HEK293 (cell line): ENCODE measurements at regions not wholly inside any gene's neighbourhood (a gene's known extent, or its start where the extent isn't known, plus 50 kb on each side); places are given as distances from the start of the nearest gene placed in this dataset.

Source experiments
- CTCF ChIA-PET: fragments of 350-600 bp; formaldehyde crosslinking; extraction: SDS; loops from one replicate; lab custom pipeline; 2021; ENCODE audit warnings: antibody characterized with exemption; lab: Yijun Ruan, JAX
- POLR2A ChIA-PET: fragments of 300-600 bp; formaldehyde crosslinking; extraction: SDS; loops from one replicate; lab custom pipeline; 2020; ENCODE audit warnings: antibody characterized with exemption, inconsistent platforms; lab: Yijun Ruan, JAX
- H3K27ac ChIP-seq: fragments of 200-500 bp; sonication (Bioruptor generic); 2 replicates; pipeline ENCODE4 v1.5.1; 2014; ENCODE audit warnings: low read depth, low read length, control low read depth, inconsistent platforms; ENCODE audit errors: extremely low read depth
- H3K36me3 ChIP-seq, 2 experiments: fragments of 200-500 bp in 1 of 2; sonication (Bioruptor generic) in 1 of 2; 1 replicate in 1 of 2; 2 replicates in 1 of 2; pipeline ENCODE4 v1.5.1; 2014 to 2017; ENCODE audit warnings: inconsistent platforms in 2 of 2, low read length in 2 of 2; ENCODE audit not compliant: control insufficient read depth in 2 of 2, insufficient read depth in 1 of 2
- H3K4me1 ChIP-seq: fragments of 200-500 bp; sonication (Bioruptor generic); 2 replicates; pipeline ENCODE4 v1.5.1; 2014; ENCODE audit warnings: mild to moderate bottlenecking, low read length, inconsistent platforms; ENCODE audit not compliant: control insufficient read depth, insufficient read depth
- H3K4me3 ChIP-seq: 2 replicates; pipeline ENCODE4 v1.5.1; 2011; ENCODE audit warnings: low read depth, mild to moderate bottlenecking, control low read depth, low read length, moderate library complexity
- H3K9me3 ChIP-seq: fragments of 200-500 bp; sonication (Bioruptor generic); 2 replicates; pipeline ENCODE4 v1.5.1; 2014; ENCODE audit warnings: low read depth, low read length, inconsistent platforms; ENCODE audit not compliant: control insufficient read depth, insufficient read depth
- HOXA7 ChIP-seq: sonication (generic); formaldehyde crosslinking; IDR thresholded peaks from 2 replicates; pipeline ENCODE4 v1.8.1; 2022; ENCODE audit warnings: missing genetic modification reagents, borderline replicate concordance
- KLF10 ChIP-seq: fragments of 450-650 bp; IDR thresholded peaks from 2 replicates; pipeline ENCODE4 v1.5.1; 2018; ENCODE audit warnings: missing biosample characterization, mild to moderate bottlenecking, missing genetic modification characterization
- KLF16 ChIP-seq: fragments of 450-650 bp; formaldehyde crosslinking; IDR thresholded peaks from 2 replicates; pipeline ENCODE4 v1.5.1; 2017; ENCODE audit warnings: missing biosample characterization, missing genetic modification characterization
- MEIS1 ChIP-seq: sonication (generic); formaldehyde crosslinking; IDR thresholded peaks from 2 replicates; pipeline ENCODE4 v1.8.1; 2022; ENCODE audit warnings: missing genetic modification reagents, mild to moderate bottlenecking, borderline replicate concordance
- MYNN ChIP-seq: fragments of 450-650 bp; formaldehyde crosslinking; IDR thresholded peaks from 2 replicates; pipeline ENCODE4 v1.5.1; 2016; ENCODE audit warnings: missing biosample characterization, missing genetic modification characterization, borderline replicate concordance
- ZBTB48 ChIP-seq: fragments of 450-650 bp; formaldehyde crosslinking; IDR thresholded peaks from 2 replicates; pipeline ENCODE4 v1.5.1; 2016; ENCODE audit warnings: missing biosample characterization, missing genetic modification characterization
- ZNF133 ChIP-seq: fragments of 450-650 bp; formaldehyde crosslinking; IDR thresholded peaks from 2 replicates; pipeline ENCODE4 v1.5.1; 2016; ENCODE audit warnings: missing biosample characterization, missing genetic modification characterization
- ZNF155 ChIP-seq: fragments of 450-650 bp; formaldehyde crosslinking; IDR thresholded peaks from 2 replicates; pipeline ENCODE4 v1.5.1; 2016; ENCODE audit warnings: missing biosample characterization, missing genetic modification characterization
- ZNF16 ChIP-seq: fragments of 450-650 bp; formaldehyde crosslinking; IDR thresholded peaks from 2 replicates; pipeline ENCODE4 v1.5.1; 2016; ENCODE audit warnings: low read depth, missing biosample characterization, missing genetic modification characterization
- ZNF184 ChIP-seq: fragments of 450-650 bp; IDR thresholded peaks from 2 replicates; pipeline ENCODE4 v1.5.1; 2018; ENCODE audit warnings: missing biosample characterization, mild to moderate bottlenecking, missing genetic modification characterization
- ZNF223 ChIP-seq: fragments of 450-650 bp; formaldehyde crosslinking; IDR thresholded peaks from 2 replicates; pipeline ENCODE4 v1.5.1; 2016; ENCODE audit warnings: missing biosample characterization, missing genetic modification characterization
- ZNF248 ChIP-seq: fragments of 450-650 bp; formaldehyde crosslinking; IDR thresholded peaks from 2 replicates; pipeline ENCODE4 v1.5.1; 2017; ENCODE audit warnings: missing biosample characterization, missing genetic modification characterization
- ZNF292 ChIP-seq: fragments of 450-650 bp; formaldehyde crosslinking; IDR thresholded peaks from 2 replicates; pipeline ENCODE4 v1.5.1; 2016; ENCODE audit warnings: low read depth, missing biosample characterization, missing genetic modification characterization, borderline replicate concordance
- ZNF37A ChIP-seq: fragments of 450-650 bp; IDR thresholded peaks from 2 replicates; pipeline ENCODE4 v1.5.1; 2018; ENCODE audit warnings: missing biosample characterization, missing genetic modification characterization
- ZNF449 ChIP-seq: fragments of 450-650 bp; formaldehyde crosslinking; IDR thresholded peaks from 2 replicates; pipeline ENCODE4 v1.5.1; 2017; ENCODE audit warnings: missing biosample characterization, mild to moderate bottlenecking, missing genetic modification characterization, moderate library complexity
- ZNF501 ChIP-seq: fragments of 450-650 bp; formaldehyde crosslinking; IDR thresholded peaks from 2 replicates; pipeline ENCODE4 v1.5.1; 2016; ENCODE audit warnings: missing biosample characterization, missing genetic modification characterization
- ZNF510 ChIP-seq: fragments of 450-650 bp; formaldehyde crosslinking; IDR thresholded peaks from 2 replicates; pipeline ENCODE4 v1.5.1; 2018; ENCODE audit warnings: mild to moderate bottlenecking, missing genetic modification characterization, missing biosample characterization; ENCODE audit not compliant: insufficient replicate concordance
- ZNF518A ChIP-seq: fragments of 450-650 bp; formaldehyde crosslinking; conservative IDR thresholded peaks from 2 replicates; pipeline ENCODE4 v1.5.1; 2016; ENCODE audit warnings: low read depth, missing biosample characterization, missing genetic modification characterization
- ZNF558 ChIP-seq: fragments of 450-650 bp; formaldehyde crosslinking; IDR thresholded peaks from 2 replicates; pipeline ENCODE4 v1.5.1; 2016; ENCODE audit warnings: missing biosample characterization, missing genetic modification characterization
- ZNF560 ChIP-seq: fragments of 450-650 bp; formaldehyde crosslinking; IDR thresholded peaks from 2 replicates; pipeline ENCODE4 v1.5.1; 2017; ENCODE audit warnings: missing biosample characterization, missing genetic modification characterization, borderline replicate concordance
- ZNF561 ChIP-seq: fragments of 450-650 bp; IDR thresholded peaks from 2 replicates; pipeline ENCODE4 v1.5.1; 2018; ENCODE audit warnings: missing biosample characterization, missing genetic modification characterization, borderline replicate concordance
- ZNF639 ChIP-seq: fragments of 450-650 bp; formaldehyde crosslinking; IDR thresholded peaks from 2 replicates; pipeline ENCODE4 v1.5.1; 2016; ENCODE audit warnings: missing biosample characterization, missing genetic modification characterization
- ZNF664 ChIP-seq: fragments of 450-650 bp; formaldehyde crosslinking; IDR thresholded peaks from 2 replicates; pipeline ENCODE4 v1.5.1; 2016; ENCODE audit warnings: missing biosample characterization, missing genetic modification characterization
- ZNF692 ChIP-seq: fragments of 450-650 bp; formaldehyde crosslinking; IDR thresholded peaks from 2 replicates; pipeline ENCODE4 v1.5.1; 2016; ENCODE audit warnings: missing biosample characterization, missing genetic modification characterization
- ZNF701 ChIP-seq: fragments of 450-650 bp; formaldehyde crosslinking; IDR thresholded peaks from 2 replicates; pipeline ENCODE4 v1.5.1; 2016; ENCODE audit warnings: missing biosample characterization, missing genetic modification characterization
- ZNF747 ChIP-seq: fragments of 450-650 bp; formaldehyde crosslinking; IDR thresholded peaks from 2 replicates; pipeline ENCODE4 v1.5.1; 2016; ENCODE audit warnings: missing biosample characterization, missing genetic modification characterization
- ZSCAN16 ChIP-seq: fragments of 450-650 bp; formaldehyde crosslinking; IDR thresholded peaks from 2 replicates; pipeline ENCODE4 v1.5.1; 2016; ENCODE audit warnings: missing biosample characterization, missing genetic modification characterization

- TF ChIP-seq MYNN (tag by site-specific recombination) = no peak
- TF ChIP-seq ZNF184 = no peak
- TF ChIP-seq ZNF692 (tag by site-specific recombination) = no peak
- TF ChIP-seq ZNF561 (tag by site-specific recombination) = no peak
Observed at GRCh38 chr3:152058856-152059255, 185.4 kb downstream of the SUCNR1 start (continued).

- no peak for TF ChIP-seq ZNF248 (tag by site-specific recombination)
- TF ChIP-seq KLF10 (tag by site-specific recombination) = no peak
- TF ChIP-seq ZNF37A (tag by site-specific recombination) = no peak
- TF ChIP-seq ZNF518A (tag by site-specific recombination) = no peak
- no peak for TF ChIP-seq ZNF501 (tag by site-specific recombination)
- no peak for TF ChIP-seq ZNF558 (tag by site-specific recombination)
- no peak for TF ChIP-seq ZBTB48
- TF ChIP-seq MEIS1 (CRISPR knock-in tag) = no peak
- no peak for TF ChIP-seq ZNF747 (tag by site-specific recombination)
- Histone ChIP-seq H3K4me1 (no peaks in the 10 kb centered on the region), H3K36me3 (no peaks in the 10 kb centered on the region), H3K9me3 (no peaks in the 10 kb centered on the region), H3K27ac (no peak overlapping the region), H3K4me3 (no peak overlapping the region)
- ChIA-PET POLR2A (no interaction called here), CTCF (no interaction called here)
Observed at GRCh38 chr3:152060701-152061100, 187.3 kb downstream of the SUCNR1 start.

GRCh38 chr3:152061296-152061695, 187.9 kb downstream of the SUCNR1 start:
- Histone ChIP-seq H3K36me3 (no peaks in the 10 kb centered on the region), H3K4me1 (no peaks in the 10 kb centered on the region), H3K4me3 (no peak overlapping the region), H3K27ac (no peak overlapping the region), H3K9me3 (no peaks in the 10 kb centered on the region)
- CTCF ChIA-PET = interaction anchor here (1.9 kb wide), 1 partner anchor 10 kb away, joined by 7 read pairs; no protein-coding TSS in a partner anchor
- POLR2A ChIA-PET = no interaction called here
- TF ChIP-seq KLF16 (tag by site-specific recombination) = no peak
- TF ChIP-seq ZNF449 (tag by site-specific recombination) = no peak
- TF ChIP-seq ZNF16 (tag by site-specific recombination) = no peak
- no peak for TF ChIP-seq ZNF292
- TF ChIP-seq ZNF560 (tag by site-specific recombination) = no peak
- TF ChIP-seq ZNF155 (tag by site-specific recombination) = no peak
- TF ChIP-seq ZNF223 = no peak
- no peak for TF ChIP-seq ZNF664
- TF ChIP-seq ZNF639 (tag by site-specific recombination) = no peak
- TF ChIP-seq ZNF133 = no peak
- no peak for TF ChIP-seq ZNF510 (tag by site-specific recombination)
- no peak for TF ChIP-seq HOXA7 (CRISPR knock-in tag)
- TF ChIP-seq ZSCAN16 = no peak
- TF ChIP-seq ZNF701 = no peak
